Erythroblast (primary cell): ENCODE measurements at regions not wholly inside any gene's neighbourhood (a gene's known extent, or its start where the extent isn't known, plus 50 kb on each side); places are given as distances from the start of the nearest gene placed in this dataset.

Source experiments
- GATA1 ChIP-seq: IDR thresholded peaks from 2 replicates; pipeline ENCODE4 v1.6.1; 2011; ENCODE audit warnings: low read depth, mild to moderate bottlenecking, control low read depth, low read length, moderate library complexity
- POLR2A ChIP-seq: IDR thresholded peaks from 2 replicates; pipeline ENCODE4 v1.6.1; 2011; ENCODE audit warnings: mild to moderate bottlenecking, low read length

DNA sequence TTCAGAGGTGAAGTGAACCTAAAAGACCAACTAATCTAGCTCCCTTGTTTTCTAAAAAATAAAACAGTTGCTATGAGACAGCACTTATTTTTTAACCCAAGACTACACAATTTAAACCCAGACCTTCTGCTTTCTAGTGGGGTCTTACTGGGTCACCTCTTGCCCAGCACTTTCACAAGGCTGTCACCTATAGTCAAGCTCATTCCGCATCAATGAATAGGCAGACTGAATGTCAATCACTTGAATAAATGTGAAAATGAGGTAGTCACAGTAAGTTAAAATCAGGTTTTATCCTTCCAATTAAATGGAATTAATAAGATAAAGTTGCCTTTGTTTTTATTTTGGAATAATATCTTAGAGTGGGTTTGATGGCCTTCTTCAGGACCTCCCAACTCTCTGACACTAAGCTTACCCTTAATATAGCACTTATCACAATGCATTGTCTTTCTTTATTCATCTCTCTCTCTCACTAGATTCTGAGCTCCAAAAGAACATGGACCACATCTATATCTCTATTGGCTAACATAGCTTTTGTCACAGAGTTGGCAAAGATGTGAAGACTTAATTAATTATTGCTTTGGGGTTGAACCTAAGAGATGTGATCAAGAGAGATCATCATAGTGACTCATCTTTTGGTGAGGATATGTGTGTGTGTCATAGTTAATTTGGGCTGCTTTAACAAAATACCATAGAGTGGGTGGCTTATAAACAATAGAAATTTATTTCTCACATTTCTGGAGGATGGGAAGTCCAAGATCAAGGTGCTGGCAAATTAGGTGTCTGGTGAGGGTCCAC, 248.7 kb upstream of the DAB1 start:
- TF ChIP-seq POLR2A (no peak), GATA1 (no peak)
